OCI-LY3 (cell line): ENCODE measurements at regions not wholly inside any gene's neighbourhood (a gene's known extent, or its start where the extent isn't known, plus 50 kb on each side); places are given as distances from the start of the nearest gene placed in this dataset.

Source experiments
- H2AFZ ChIP-seq: fragments of 200-600, 300-600 bp; shearing (Covaris generic); 2 replicates; pipeline ENCODE4 v1.6.0; 2014; ENCODE audit warnings: antibody characterized with exemption, low read depth, low read length
- H3K27ac ChIP-seq: fragments of 200-600, 300-600 bp; sonication (generic); 2 replicates; pipeline ENCODE4 v1.5.1; 2014; ENCODE audit warnings: mild to moderate bottlenecking, low read length, moderate library complexity, mixed read lengths
- H3K27me3 ChIP-seq: fragments of 200-600, 300-600 bp; sonication (generic); 2 replicates; pipeline ENCODE4 v1.6.1; 2014; ENCODE audit warnings: low read depth, low read length, mixed read lengths
- H3K36me3 ChIP-seq: fragments of 200-600, 300-600 bp; sonication (generic); replicated peaks from 2 replicates; pipeline ENCODE3; 2014; ENCODE audit warnings: low read depth, low read length, mixed read lengths
- H3K4me1 ChIP-seq: fragments of 300-600, 200-600 bp; sonication (generic); 2 replicates; pipeline ENCODE4 v1.6.1; 2014; ENCODE audit warnings: low read length, mixed read lengths
- H3K4me2 ChIP-seq: fragments of 200-600, 300-600 bp; sonication (generic); 2 replicates; pipeline ENCODE4 v1.6.1; 2014; ENCODE audit warnings: low read length, mixed read lengths
- H3K4me3 ChIP-seq: fragments of 300-600, 200-600 bp; sonication (generic); 2 replicates; pipeline ENCODE4 v1.5.1; 2014; ENCODE audit warnings: antibody characterized with exemption, mild to moderate bottlenecking, low read length, moderate library complexity
- H3K79me2 ChIP-seq: fragments of 300-600, 200-600 bp; shearing (Covaris generic); 2 replicates; pipeline ENCODE4 v1.6.1; 2014; ENCODE audit warnings: mild to moderate bottlenecking, low read length, mixed read lengths
- H3K9ac ChIP-seq: fragments of 300-600, 200-600 bp; shearing (Covaris generic); 2 replicates; pipeline ENCODE4 v1.6.0; 2014; ENCODE audit warnings: mild to moderate bottlenecking, low read length, moderate library complexity
- H3K9me3 ChIP-seq: fragments of 200-600, 300-600 bp; shearing (Covaris generic); 2 replicates; pipeline ENCODE4 v1.6.1; 2014; ENCODE audit warnings: low read length, mixed read lengths; ENCODE audit not compliant: insufficient read depth
- H4K20me1 ChIP-seq: fragments of 200-600, 300-600 bp; sonication (generic); 2 replicates; pipeline ENCODE4 v1.6.1; 2016; ENCODE audit warnings: low read length, mixed read lengths; ENCODE audit not compliant: insufficient read depth
- CTCF ChIP-seq: fragments of 200-600, 300-600 bp; sonication (generic); IDR thresholded peaks from 2 replicates; pipeline ENCODE4 v1.5.1; 2014; ENCODE audit warnings: antibody characterized with exemption, low read length, low read depth
- EZH2phosphoT487 ChIP-seq: fragments of 200-600 bp; shearing (Covaris generic); IDR thresholded peaks from 2 replicates; pipeline ENCODE4 v1.6.1; 2018; ENCODE audit warnings: antibody characterized with exemption, mixed run types, low read depth

- no peaks in the 10 kb centered on the region for H3K79me2 ChIP-seq
- H3K4me1 ChIP-seq = peaks cover 14% of the 10 kb centered on the region
- no peak overlapping the region for H3K4me2 ChIP-seq
- H3K4me3 ChIP-seq = no peak overlapping the region
- H3K27me3 ChIP-seq = no peaks in the 10 kb centered on the region
- H3K9ac ChIP-seq = no peak overlapping the region
- peaks cover 9% of the 10 kb centered on the region for H3K36me3 ChIP-seq
- H3K27ac ChIP-seq = no peak overlapping the region
- H4K20me1 ChIP-seq = no peaks in the 10 kb centered on the region
- no peaks in the 10 kb centered on the region for H3K9me3 ChIP-seq
- H2AFZ ChIP-seq = no peak overlapping the region
- TF ChIP-seq CTCF (no peak), EZH2phosphoT487 (no peak)
Observed at GRCh38 chr22:25493794-25494193, 70.7 kb upstream of the GRK3 start.

- Histone ChIP-seq H3K4me2 (peak overlapping the region; percentile 48), H3K79me2 (no peaks in the 10 kb centered on the region), H3K9me3 (no peaks in the 10 kb centered on the region), H3K36me3 (peaks cover 8% of the 10 kb centered on the region), H3K9ac (no peak overlapping the region), H4K20me1 (no peaks in the 10 kb centered on the region), H3K27me3 (no peaks in the 10 kb centered on the region), H2AFZ (no peak overlapping the region), H3K4me3 (no peak overlapping the region), H3K27ac (no peak overlapping the region), H3K4me1 (peaks cover 14% of the 10 kb centered on the region)
- TF ChIP-seq CTCF (no peak), EZH2phosphoT487 (no peak)
Observed at GRCh38 chr22:25494774-25495173, 69.7 kb upstream of the GRK3 start.

GRCh38 chr22:25495285-25495684, 69.2 kb upstream of the GRK3 start:
- Histone ChIP-seq H3K27ac (no peak overlapping the region), H3K79me2 (no peaks in the 10 kb centered on the region), H4K20me1 (no peaks in the 10 kb centered on the region), H3K9me3 (no peaks in the 10 kb centered on the region), H3K9ac (no peak overlapping the region), H3K4me1 (peaks cover 14% of the 10 kb centered on the region), H3K4me2 (peak overlapping the region; percentile 48; the same call in 1 of the 2 replicates), H3K4me3 (no peak overlapping the region), H3K36me3 (peaks cover 3% of the 10 kb centered on the region), H2AFZ (no peak overlapping the region), H3K27me3 (no peaks in the 10 kb centered on the region)
- TF ChIP-seq EZH2phosphoT487 (no peak), CTCF (no peak)

- Histone ChIP-seq H3K27me3 (no peaks in the 10 kb centered on the region), H3K9me3 (no peaks in the 10 kb centered on the region), H3K4me3 (no peak overlapping the region), H2AFZ (no peak overlapping the region), H3K79me2 (no peaks in the 10 kb centered on the region), H3K27ac (no peak overlapping the region), H3K36me3 (peaks cover 2% of the 10 kb centered on the region), H3K4me1 (peaks cover 14% of the 10 kb centered on the region), H4K20me1 (no peaks in the 10 kb centered on the region), H3K9ac (no peak overlapping the region), H3K4me2 (no peak overlapping the region)
- no peak for TF ChIP-seq CTCF
- no peak for TF ChIP-seq EZH2phosphoT487
Observed at GRCh38 chr22:25496396-25497064, 67.9 kb upstream of the GRK3 start.
